IPS-20b (cell line): ENCODE measurements at regions not wholly inside any gene's neighbourhood (a gene's known extent, or its start where the extent isn't known, plus 50 kb on each side); places are given as distances from the start of the nearest gene placed in this dataset.

ENCODE experiments used
- H3K27ac ChIP-seq: one replicate; pipeline ENCODE4 v1.5.1; 2013; ENCODE audit warnings: low read length
- H3K27me3 ChIP-seq: 2 replicates; pipeline ENCODE4 v1.6.1; 2013; ENCODE audit warnings: mild to moderate bottlenecking, low read length, inconsistent platforms; ENCODE audit not compliant: insufficient read depth
- H3K36me3 ChIP-seq: 2 replicates; pipeline ENCODE4 v1.6.1; 2013; ENCODE audit warnings: low read depth, mild to moderate bottlenecking, inconsistent platforms, low read length, moderate library complexity; ENCODE audit not compliant: insufficient read depth
- H3K4me1 ChIP-seq: 2 replicates; pipeline ENCODE4 v1.6.1; 2013; ENCODE audit warnings: mild to moderate bottlenecking, control low read depth, inconsistent platforms, low read length, moderate library complexity; ENCODE audit not compliant: insufficient read depth
- H3K4me3 ChIP-seq: 2 replicates; pipeline ENCODE4 v1.5.1; 2013; ENCODE audit warnings: mild to moderate bottlenecking, low read length, inconsistent platforms
- H3K9ac ChIP-seq: 2 replicates; pipeline ENCODE4 v1.6.1; 2013; ENCODE audit warnings: low read depth, mild to moderate bottlenecking, inconsistent platforms, low read length, moderate library complexity
- H3K9me3 ChIP-seq: 2 replicates; pipeline ENCODE4 v1.6.1; 2013; ENCODE audit warnings: mild to moderate bottlenecking, low read depth, low read length, inconsistent platforms; ENCODE audit not compliant: insufficient read depth

GRCh38 chr2:41926614-41927580, 120.9 kb upstream of the PKDCC start:
- Histone ChIP-seq H3K4me1 (no peaks in the 10 kb centered on the region), H3K27me3 (no peaks in the 10 kb centered on the region), H3K36me3 (no peaks in the 10 kb centered on the region), H3K9me3 (no peaks in the 10 kb centered on the region), H3K9ac (no peak overlapping the region), H3K27ac (no peak overlapping the region), H3K4me3 (no peak overlapping the region)

DNA sequence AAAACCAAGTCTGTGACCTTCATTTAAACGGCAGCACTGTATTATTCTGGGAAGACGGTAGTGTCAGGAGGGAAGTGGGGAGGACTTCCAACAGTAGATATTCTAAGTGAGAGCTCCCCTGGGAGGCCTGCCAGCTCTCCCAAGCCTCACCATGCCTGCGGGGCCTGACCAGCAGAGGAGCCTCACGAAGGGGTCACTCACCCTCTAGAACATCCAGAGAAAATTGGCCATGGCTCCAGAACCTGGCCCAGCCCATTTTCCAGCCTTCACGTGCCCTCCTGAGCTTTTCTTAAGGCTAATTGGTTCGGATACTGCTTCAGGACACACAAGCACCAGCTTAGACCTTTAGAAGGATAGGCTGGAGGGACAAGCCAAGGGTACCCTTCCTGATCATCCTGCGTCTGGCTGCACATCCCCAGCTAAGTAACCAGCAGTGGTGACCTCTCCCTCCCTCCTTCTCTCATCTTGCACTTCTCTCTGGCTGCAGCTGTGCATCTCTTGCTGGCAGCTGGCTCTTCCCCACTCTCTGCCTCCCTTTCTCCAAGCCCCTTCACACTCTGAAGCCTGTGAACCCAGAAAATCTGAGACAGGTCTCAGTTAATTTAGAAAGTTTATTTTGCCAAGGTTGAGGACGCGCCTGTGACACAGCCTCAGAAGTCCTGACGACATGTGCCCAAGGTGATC, 120.1 kb upstream of the PKDCC start:
- H3K27ac ChIP-seq: no peak overlapping the region
- no peak overlapping the region for H3K9ac ChIP-seq
- no peaks in the 10 kb centered on the region for H3K4me1 ChIP-seq
- no peaks in the 10 kb centered on the region for H3K9me3 ChIP-seq
- no peaks in the 10 kb centered on the region for H3K36me3 ChIP-seq
- no peaks in the 10 kb centered on the region for H3K27me3 ChIP-seq
- no peak overlapping the region for H3K4me3 ChIP-seq

DNA sequence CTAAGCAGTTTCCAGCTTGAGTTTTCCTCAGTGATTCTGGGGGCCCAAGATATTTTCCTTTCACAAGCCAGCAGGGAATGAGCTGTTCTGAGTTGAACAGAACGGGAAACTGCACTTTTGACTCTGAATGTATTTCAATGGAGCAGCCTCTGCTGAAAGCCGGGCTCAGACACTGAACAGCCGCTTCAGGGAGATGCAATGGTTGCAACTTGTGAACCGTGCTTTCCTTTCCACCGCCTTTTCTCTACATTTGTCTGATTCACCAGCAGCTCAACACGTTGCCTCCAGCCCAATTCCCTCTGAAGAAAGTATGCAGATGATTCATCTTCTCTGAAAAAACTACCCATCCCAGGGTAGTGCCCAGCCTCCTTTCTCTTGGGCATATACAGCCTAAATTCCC, 119.3 kb upstream of the PKDCC start:
- Histone ChIP-seq H3K4me3 (no peak overlapping the region), H3K4me1 (no peaks in the 10 kb centered on the region), H3K9ac (no peak overlapping the region), H3K9me3 (no peaks in the 10 kb centered on the region), H3K36me3 (no peaks in the 10 kb centered on the region), H3K27ac (no peak overlapping the region), H3K27me3 (no peaks in the 10 kb centered on the region)

DNA sequence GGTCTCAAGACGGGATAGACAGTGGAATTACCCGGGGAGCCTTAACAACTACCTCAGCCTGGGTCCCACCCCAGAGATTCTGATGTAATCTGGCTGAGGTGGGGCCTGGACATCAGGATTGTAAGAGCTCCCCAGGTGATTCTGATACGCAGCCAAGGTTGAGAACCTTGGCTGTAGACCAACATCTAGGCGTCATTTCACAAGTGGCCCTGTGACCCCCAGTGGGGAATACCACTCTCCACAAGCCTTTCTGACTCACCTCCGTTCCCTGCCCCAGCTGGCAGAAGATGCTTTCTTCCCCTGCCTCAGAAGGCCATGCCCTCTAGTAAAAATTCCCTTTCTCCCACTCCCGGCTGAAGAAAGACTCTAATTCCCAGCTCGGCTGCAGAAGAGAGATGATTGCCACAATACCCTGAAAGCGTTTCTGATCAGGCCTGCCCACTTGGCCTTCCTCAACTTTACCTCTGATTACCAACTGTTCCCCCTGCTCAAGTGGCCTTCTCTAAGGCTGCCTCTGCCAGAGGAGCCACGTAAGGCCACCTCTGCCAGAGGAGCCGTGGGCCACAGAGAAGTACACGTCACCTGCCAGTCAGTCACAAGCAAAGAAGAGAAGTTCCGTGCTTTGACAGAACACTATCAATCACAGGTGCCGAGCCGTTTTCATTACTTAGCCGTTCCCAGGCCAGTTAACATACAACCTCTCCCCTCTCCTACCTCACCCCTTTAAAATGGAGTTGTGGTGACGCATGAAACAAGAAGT, 116.8 kb upstream of the PKDCC start:
- no peaks in the 10 kb centered on the region for H3K27me3 ChIP-seq
- no peaks in the 10 kb centered on the region for H3K9me3 ChIP-seq
- H3K27ac ChIP-seq: no peak overlapping the region
- no peaks in the 10 kb centered on the region for H3K4me1 ChIP-seq
- no peak overlapping the region for H3K4me3 ChIP-seq
- no peak overlapping the region for H3K9ac ChIP-seq
- H3K36me3 ChIP-seq: no peaks in the 10 kb centered on the region

DNA sequence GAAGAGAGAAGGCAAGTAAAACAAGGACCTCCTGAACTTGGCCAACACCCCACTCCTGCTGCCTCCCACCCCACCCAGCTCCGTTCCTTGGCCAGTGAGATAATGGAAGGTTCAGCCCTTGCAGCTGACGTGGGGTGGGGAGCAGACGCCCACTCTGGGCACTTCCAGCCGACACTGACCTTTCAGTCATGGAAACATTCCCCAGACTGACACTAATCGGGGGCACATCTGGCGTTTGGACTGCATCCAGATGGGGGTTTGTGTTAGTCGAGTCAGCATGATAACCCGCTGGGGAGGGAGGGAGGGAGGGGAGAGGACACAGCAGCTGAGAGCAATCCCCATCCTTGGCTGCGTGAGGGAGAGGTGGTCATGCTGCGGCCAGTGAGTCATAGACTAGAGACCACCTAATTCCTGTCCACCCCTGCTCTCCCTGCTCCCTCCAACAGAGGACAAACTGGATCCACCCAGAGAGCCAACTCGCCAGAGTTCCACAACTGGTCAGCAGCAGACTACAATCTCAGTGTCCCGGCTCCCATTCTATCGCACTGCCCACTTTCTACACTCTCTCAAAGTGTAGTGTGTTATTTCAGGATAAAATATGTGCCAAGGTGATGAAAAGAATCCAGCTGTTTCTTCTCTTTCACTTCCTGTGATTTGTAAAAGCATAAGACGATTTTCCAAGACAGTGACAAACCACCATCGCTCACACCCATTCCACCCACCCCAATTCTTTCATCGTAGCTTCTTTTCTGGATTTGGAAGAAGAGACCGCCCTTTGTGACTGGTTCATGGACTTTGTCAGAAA, 115.4 kb upstream of the PKDCC start:
- H3K27me3 ChIP-seq: no peaks in the 10 kb centered on the region
- no peak overlapping the region for H3K27ac ChIP-seq
- H3K4me1 ChIP-seq: peaks cover 9% of the 10 kb centered on the region
- H3K9me3 ChIP-seq: no peaks in the 10 kb centered on the region
- H3K36me3 ChIP-seq: no peaks in the 10 kb centered on the region
- H3K4me3 ChIP-seq: no peak overlapping the region
- H3K9ac ChIP-seq: no peak overlapping the region

- no peaks in the 10 kb centered on the region for H3K27me3 ChIP-seq
- H3K4me1 ChIP-seq: peaks cover 15% of the 10 kb centered on the region
- no peaks in the 10 kb centered on the region for H3K36me3 ChIP-seq
- no peaks in the 10 kb centered on the region for H3K9me3 ChIP-seq
- H3K4me3 ChIP-seq: no peak overlapping the region
- H3K9ac ChIP-seq: no peak overlapping the region
- H3K27ac ChIP-seq: no peak overlapping the region
Observed at GRCh38 chr2:41933046-41933420, 114.8 kb upstream of the PKDCC start.

GRCh38 chr2:41933585-41934320, 114.1 kb upstream of the PKDCC start:
- H3K9me3 ChIP-seq: no peaks in the 10 kb centered on the region
- peaks cover 22% of the 10 kb centered on the region for H3K4me1 ChIP-seq
- H3K36me3 ChIP-seq: no peaks in the 10 kb centered on the region
- H3K27me3 ChIP-seq: no peaks in the 10 kb centered on the region
- no peak overlapping the region for H3K9ac ChIP-seq
- no peak overlapping the region for H3K27ac ChIP-seq
- no peak overlapping the region for H3K4me3 ChIP-seq

- Histone ChIP-seq H3K27ac (no peak overlapping the region), H3K4me1 (peaks cover 23% of the 10 kb centered on the region), H3K9me3 (no peaks in the 10 kb centered on the region), H3K9ac (no peak overlapping the region), H3K36me3 (no peaks in the 10 kb centered on the region), H3K4me3 (no peak overlapping the region), H3K27me3 (no peaks in the 10 kb centered on the region)
Observed at GRCh38 chr2:41934329-41934958, 113.4 kb upstream of the PKDCC start.

- H3K9me3 ChIP-seq: no peaks in the 10 kb centered on the region
- no peaks in the 10 kb centered on the region for H3K36me3 ChIP-seq
- H3K27ac ChIP-seq: no peak overlapping the region
- H3K27me3 ChIP-seq: no peaks in the 10 kb centered on the region
- no peak overlapping the region for H3K9ac ChIP-seq
- H3K4me1 ChIP-seq: peaks cover 23% of the 10 kb centered on the region
- no peak overlapping the region for H3K4me3 ChIP-seq
Observed at GRCh38 chr2:41935002-41935401, 112.8 kb upstream of the PKDCC start.

GRCh38 chr2:41935825-41936224, 112.0 kb upstream of the PKDCC start:
- no peak overlapping the region for H3K9ac ChIP-seq
- no peaks in the 10 kb centered on the region for H3K27me3 ChIP-seq
- H3K4me1 ChIP-seq: peaks cover 26% of the 10 kb centered on the region
- H3K36me3 ChIP-seq: no peaks in the 10 kb centered on the region
- no peaks in the 10 kb centered on the region for H3K9me3 ChIP-seq
- no peak overlapping the region for H3K27ac ChIP-seq
- no peak overlapping the region for H3K4me3 ChIP-seq
